GM23248 (cell line): ENCODE measurements at regions not wholly inside any gene's neighbourhood (a gene's known extent, or its start where the extent isn't known, plus 50 kb on each side); places are given as distances from the start of the nearest gene placed in this dataset.

Source experiments
- EZH2 ChIP-seq: fragments of 200-600 bp; sonication (generic); IDR thresholded peaks from 2 replicates; pipeline ENCODE4 v1.6.1; 2018; ENCODE audit warnings: antibody characterized with exemption, mild to moderate bottlenecking; ENCODE audit not compliant: insufficient read depth, poor library complexity, severe bottlenecking
- EZH2phosphoT487 ChIP-seq: fragments of 200-600 bp; sonication (generic); IDR thresholded peaks from 2 replicates; pipeline ENCODE4 v1.6.1; 2018; ENCODE audit warnings: antibody characterized with exemption, moderate library complexity, mild to moderate bottlenecking, low read depth; ENCODE audit not compliant: insufficient read depth

DNA sequence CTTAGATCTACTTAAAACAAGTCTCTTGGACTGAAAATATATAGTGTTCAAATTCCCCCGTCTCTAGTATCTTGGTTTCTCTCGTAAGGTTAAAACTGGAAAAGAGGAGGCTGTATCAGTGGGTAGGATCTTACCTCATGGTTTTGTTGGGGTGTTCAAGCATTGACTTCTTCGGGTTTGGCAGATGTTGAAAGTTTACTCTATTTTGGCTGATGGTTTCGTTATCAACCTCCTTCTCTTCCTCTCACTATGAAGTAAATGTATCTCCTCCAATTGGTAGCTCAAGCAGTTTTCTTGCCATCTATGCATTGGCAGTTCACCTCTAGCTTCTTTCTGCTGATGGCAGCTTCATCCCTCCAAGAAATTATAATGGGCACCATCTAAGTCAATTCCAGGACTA lies 506.5 kb upstream of the GRIN3A start:
- no peak for TF ChIP-seq EZH2phosphoT487
- no peak for TF ChIP-seq EZH2
